Gastrocnemius medialis (tissue), 4 donors: ENCODE measurements at regions not wholly inside any gene's neighbourhood (a gene's known extent, or its start where the extent isn't known, plus 50 kb on each side); places are given as distances from the start of the nearest gene placed in this dataset.

ENCODE experiments used
- POLR2A ChIP-seq, 2 donors: fragments of 450-650 bp; IDR thresholded peaks; one replicate each; pipeline ENCODE4 v1.6.1; 2017; ENCODE audit warnings: antibody characterized with exemption in 2 of 2, mild to moderate bottlenecking in 2 of 2, moderate library complexity in 2 of 2
- TF ChIP-seq, protein P1 (sequence below), 5 experiments: fragments of 450-650 bp in 3 of 5; fragments of 200-600 bp in 2 of 5; sonication (generic) in 2 of 5; IDR thresholded peaks in 4 of 5; conservative IDR thresholded peaks in 1 of 5; 1 replicate in 4 of 5; 2 replicates in 1 of 5; pipeline ENCODE4 v1.5.1; 2016 to 2019; ENCODE audit warnings: antibody characterized with exemption in 5 of 5, mild to moderate bottlenecking in 3 of 5, moderate library complexity in 3 of 5

DNA sequence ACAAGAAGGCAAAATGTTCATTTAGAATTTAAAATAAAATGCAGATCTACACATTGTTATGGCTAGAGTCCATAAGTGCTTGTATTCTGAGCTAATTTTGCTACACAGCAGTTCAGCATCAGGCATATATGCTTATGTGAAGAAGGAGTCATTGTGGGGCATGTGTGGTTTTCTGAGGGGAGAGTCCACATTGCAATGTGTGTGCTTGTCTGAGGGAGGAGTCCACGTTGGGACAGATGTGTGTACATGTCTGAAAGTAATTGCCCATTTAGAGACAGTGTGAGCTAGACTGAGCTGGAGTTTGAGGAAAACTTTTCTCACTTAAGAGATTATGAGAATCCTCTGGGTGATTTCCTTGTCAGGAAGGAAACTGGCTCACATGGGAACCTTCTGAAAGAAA is 767.9 kb downstream of the TMEM121 start:
- TF ChIP-seq, protein P1, sequence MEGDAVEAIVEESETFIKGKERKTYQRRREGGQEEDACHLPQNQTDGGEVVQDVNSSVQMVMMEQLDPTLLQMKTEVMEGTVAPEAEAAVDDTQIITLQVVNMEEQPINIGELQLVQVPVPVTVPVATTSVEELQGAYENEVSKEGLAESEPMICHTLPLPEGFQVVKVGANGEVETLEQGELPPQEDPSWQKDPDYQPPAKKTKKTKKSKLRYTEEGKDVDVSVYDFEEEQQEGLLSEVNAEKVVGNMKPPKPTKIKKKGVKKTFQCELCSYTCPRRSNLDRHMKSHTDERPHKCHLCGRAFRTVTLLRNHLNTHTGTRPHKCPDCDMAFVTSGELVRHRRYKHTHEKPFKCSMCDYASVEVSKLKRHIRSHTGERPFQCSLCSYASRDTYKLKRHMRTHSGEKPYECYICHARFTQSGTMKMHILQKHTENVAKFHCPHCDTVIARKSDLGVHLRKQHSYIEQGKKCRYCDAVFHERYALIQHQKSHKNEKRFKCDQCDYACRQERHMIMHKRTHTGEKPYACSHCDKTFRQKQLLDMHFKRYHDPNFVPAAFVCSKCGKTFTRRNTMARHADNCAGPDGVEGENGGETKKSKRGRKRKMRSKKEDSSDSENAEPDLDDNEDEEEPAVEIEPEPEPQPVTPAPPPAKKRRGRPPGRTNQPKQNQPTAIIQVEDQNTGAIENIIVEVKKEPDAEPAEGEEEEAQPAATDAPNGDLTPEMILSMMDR (IDR thresholded peaks at IDR 0.05 in 4 of 5, conservative IDR thresholded peaks at IDR 0.05 in 1 of 5), result no peak
- no peak for TF ChIP-seq POLR2A (IDR thresholded peaks at IDR 0.05)
